A673 (cell line): ENCODE measurements at regions not wholly inside any gene's neighbourhood (a gene's known extent, or its start where the extent isn't known, plus 50 kb on each side); places are given as distances from the start of the nearest gene placed in this dataset.

Source experiments
- BruUV-seq: library from RNA; stranded (reverse); fragments of 400-500 nt; replicated peaks from 2 replicates; lab custom pipeline; 2021; lab: Mats Ljungman, UMichigan
- CTCF ChIA-PET: fragments of 300-600 bp; sonication (Branson Sonifier 250); formaldehyde crosslinking; loops from one replicate; lab custom pipeline; 2022; ENCODE audit warnings: antibody characterized with exemption; lab: Charles Lee
- POLR2A ChIA-PET: fragments of 300-600 bp; sonication (Branson Sonifier 250); formaldehyde crosslinking; loops from one replicate; lab custom pipeline; 2022; ENCODE audit warnings: antibody characterized with exemption; ENCODE audit not compliant: low non-redundant PET; lab: Charles Lee
- DNase-seq: peaks from one replicate; pipeline ENCODE4 v3.0.0-alpha.2; 2015; ENCODE audit warnings: low spot score
- H3K27ac ChIP-seq: fragments of 200-600 bp; sonication (generic); 2 replicates; pipeline ENCODE4 v1.5.1; 2016; ENCODE audit warnings: mixed run types, low read depth, mild to moderate bottlenecking, mixed read lengths, antibody characterized with exemption, low read length; ENCODE audit not compliant: poor library complexity, severe bottlenecking
- H3K27me3 ChIP-seq: fragments of 200-600 bp; sonication (generic); replicated peaks from 2 replicates; pipeline ENCODE4 v1.6.1; 2017; ENCODE audit warnings: mixed run types, low read depth, mild to moderate bottlenecking, mixed read lengths, antibody characterized with exemption, low read length; ENCODE audit not compliant: insufficient read depth, poor library complexity
- H3K36me3 ChIP-seq: fragments of 200-600 bp; sonication (generic); 2 replicates; pipeline ENCODE4 v1.6.1; 2016; ENCODE audit warnings: mixed run types, mild to moderate bottlenecking, mixed read lengths, antibody characterized with exemption, low read length; ENCODE audit not compliant: insufficient read depth, poor library complexity, severe bottlenecking
- H3K4me1 ChIP-seq: fragments of 200-600 bp; sonication (generic); 2 replicates; pipeline ENCODE4 v1.6.1; 2017; ENCODE audit warnings: mixed run types, mild to moderate bottlenecking, mixed read lengths, antibody characterized with exemption, low read length; ENCODE audit not compliant: insufficient read depth, poor library complexity, severe bottlenecking
- H3K4me3 ChIP-seq: fragments of 200-600 bp; sonication (generic); 2 replicates; pipeline ENCODE4 v1.5.1; 2016; ENCODE audit warnings: low read depth, mixed run types, mild to moderate bottlenecking, mixed read lengths, low read length; ENCODE audit not compliant: poor library complexity, severe bottlenecking
- H3K9me3 ChIP-seq: fragments of 200-600 bp; sonication (generic); 2 replicates; pipeline ENCODE4 v1.6.1; 2016; ENCODE audit warnings: mixed run types, low read depth, mild to moderate bottlenecking, mixed read lengths, antibody characterized with exemption, low read length; ENCODE audit not compliant: poor library complexity, severe bottlenecking
- CTCF ChIP-seq: fragments of 300-800, 200-600 bp; sonication (generic); conservative IDR thresholded peaks from 2 replicates; pipeline ENCODE4 v1.5.1; 2017; ENCODE audit warnings: low read depth, mild to moderate bottlenecking, antibody characterized with exemption, low read length, moderate library complexity, mixed read lengths
- EZH2 ChIP-seq: fragments of 200-600 bp; sonication (generic); IDR thresholded peaks from 2 replicates; pipeline ENCODE4 v1.6.1; 2017; ENCODE audit warnings: borderline replicate concordance, low read depth, mild to moderate bottlenecking, mixed read lengths, antibody characterized with exemption, low read length; ENCODE audit not compliant: poor library complexity, severe bottlenecking
- intact Hi-C: fragments of 100-400 bp; cut with micrococcal nuclease; formaldehyde crosslinking; loops from one replicate; pipeline ENCODE4 v1.10.0; 2022; ENCODE audit not compliant: unreplicated experiment

GRCh38 chr9:80134487-80134886 lies 562.7 kb downstream of the TLE4 start:
- H3K27ac ChIP-seq: no peak overlapping the region
- no peaks in the 10 kb centered on the region for H3K4me1 ChIP-seq
- no peaks in the 10 kb centered on the region for H3K9me3 ChIP-seq
- POLR2A ChIA-PET: no interaction called here
- intact Hi-C loops: no loop called here
- TF ChIP-seq EZH2 (no peak), CTCF (no peak)
- CTCF ChIA-PET: no interaction called here
- H3K27me3 ChIP-seq: peaks cover 9% of the 10 kb centered on the region
- H3K36me3 ChIP-seq: no peaks in the 10 kb centered on the region
- DNase-seq: no peak
- no TSS peak for BruUV-seq
- H3K4me3 ChIP-seq: no peak overlapping the region

GRCh38 chr9:80131627-80132026 lies 559.9 kb downstream of the TLE4 start:
- DNase-seq: no peak
- Histone ChIP-seq H3K27me3 (peaks cover 16% of the 10 kb centered on the region), H3K4me3 (no peak overlapping the region), H3K36me3 (no peaks in the 10 kb centered on the region), H3K4me1 (no peaks in the 10 kb centered on the region), H3K27ac (no peak overlapping the region), H3K9me3 (no peaks in the 10 kb centered on the region)
- intact Hi-C loops: no loop called here
- TF ChIP-seq CTCF (no peak), EZH2 (no peak)
- BruUV-seq: no TSS peak
- ChIA-PET CTCF (no interaction called here), POLR2A (no interaction called here)

- Histone ChIP-seq H3K27me3 (peaks cover 6% of the 10 kb centered on the region), H3K27ac (no peak overlapping the region), H3K4me1 (no peaks in the 10 kb centered on the region), H3K36me3 (no peaks in the 10 kb centered on the region), H3K4me3 (no peak overlapping the region), H3K9me3 (no peaks in the 10 kb centered on the region)
- TF ChIP-seq CTCF: no peak
- no peak for TF ChIP-seq EZH2
- no peak for DNase-seq
- intact Hi-C loops: no loop called here
- ChIA-PET CTCF (no interaction called here), POLR2A (no interaction called here)
- BruUV-seq: no TSS peak
Measured at GRCh38 chr9:80127920-80128319, 556.2 kb downstream of the TLE4 start.
